Renal cortex interstitium (tissue), 11 donors: ENCODE measurements at regions not wholly inside any gene's neighbourhood (a gene's known extent, or its start where the extent isn't known, plus 50 kb on each side); places are given as distances from the start of the nearest gene placed in this dataset.

Source experiments
- DNase-seq, 11 donors: peaks; one replicate each; pipeline ENCODE4 v3.0.0-alpha.2; 2013; ENCODE audit warnings: low read depth in 9 of 11, low spot score in 4 of 11; ENCODE audit errors: extremely low read depth in 1 of 11

GRCh38 chr13:40494946-40495620, 171.4 kb downstream of the FOXO1 start:
- no peak for DNase-seq

GRCh38 chr13:40495621-40496001, 170.8 kb downstream of the FOXO1 start:
- DNase-seq, result no peak

- DNase-seq, result no peak
These were observed 170.2 kb downstream of the FOXO1 start for GRCh38 chr13:40496035-40496810.

- DNase-seq, result no peak
These were observed 168.0 kb downstream of the FOXO1 start for GRCh38 chr13:40498461-40498860.

GRCh38 chr13:40502236-40502635, 164.2 kb downstream of the FOXO1 start:
- DNase-seq, result no peak

GRCh38 chr13:40503011-40503410, 163.4 kb downstream of the FOXO1 start:
- DNase-seq, result no peak

- no peak for DNase-seq
These were observed 162.4 kb downstream of the FOXO1 start for GRCh38 chr13:40503966-40504591.

GRCh38 chr13:40504641-40505040, 161.8 kb downstream of the FOXO1 start:
- no peak for DNase-seq

GRCh38 chr13:40505196-40505595, 161.2 kb downstream of the FOXO1 start:
- no peak for DNase-seq
